SJCRH30 (cell line): ENCODE measurements at regions not wholly inside any gene's neighbourhood (a gene's known extent, or its start where the extent isn't known, plus 50 kb on each side); places are given as distances from the start of the nearest gene placed in this dataset.

Experiments used
- DNase-seq, 2 experiments: peaks; one replicate each; pipeline ENCODE4 v3.0.0-alpha.2; 2015 to 2020
- H3K27ac ChIP-seq: fragments of 250-450 bp; sonication (Bioruptor Pico); 2 replicates; pipeline ENCODE4 v1.5.1; 2020; ENCODE audit warnings: mild to moderate bottlenecking, moderate library complexity
- H3K27me3 ChIP-seq: fragments of 250-450 bp; sonication (Bioruptor Pico); 2 replicates; pipeline ENCODE4 v1.5.1; 2020; ENCODE audit warnings: mild to moderate bottlenecking, moderate library complexity
- H3K36me3 ChIP-seq: fragments of 250-450 bp; sonication (Bioruptor Pico); 2 replicates; pipeline ENCODE4 v1.5.1; 2020; ENCODE audit warnings: mild to moderate bottlenecking, moderate library complexity
- H3K4me1 ChIP-seq: fragments of 250-450 bp; sonication (Bioruptor Pico); 2 replicates; pipeline ENCODE4 v1.5.1; 2020; ENCODE audit warnings: mild to moderate bottlenecking, moderate library complexity
- H3K4me3 ChIP-seq: fragments of 250-450 bp; sonication (Bioruptor Pico); 2 replicates; pipeline ENCODE4 v1.5.1; 2020; ENCODE audit warnings: mild to moderate bottlenecking, moderate library complexity
- H3K9me3 ChIP-seq: fragments of 250-450 bp; sonication (Bioruptor Pico); replicated peaks from 2 replicates; pipeline ENCODE4 v1.5.1; 2020; ENCODE audit warnings: mild to moderate bottlenecking, moderate library complexity

DNA sequence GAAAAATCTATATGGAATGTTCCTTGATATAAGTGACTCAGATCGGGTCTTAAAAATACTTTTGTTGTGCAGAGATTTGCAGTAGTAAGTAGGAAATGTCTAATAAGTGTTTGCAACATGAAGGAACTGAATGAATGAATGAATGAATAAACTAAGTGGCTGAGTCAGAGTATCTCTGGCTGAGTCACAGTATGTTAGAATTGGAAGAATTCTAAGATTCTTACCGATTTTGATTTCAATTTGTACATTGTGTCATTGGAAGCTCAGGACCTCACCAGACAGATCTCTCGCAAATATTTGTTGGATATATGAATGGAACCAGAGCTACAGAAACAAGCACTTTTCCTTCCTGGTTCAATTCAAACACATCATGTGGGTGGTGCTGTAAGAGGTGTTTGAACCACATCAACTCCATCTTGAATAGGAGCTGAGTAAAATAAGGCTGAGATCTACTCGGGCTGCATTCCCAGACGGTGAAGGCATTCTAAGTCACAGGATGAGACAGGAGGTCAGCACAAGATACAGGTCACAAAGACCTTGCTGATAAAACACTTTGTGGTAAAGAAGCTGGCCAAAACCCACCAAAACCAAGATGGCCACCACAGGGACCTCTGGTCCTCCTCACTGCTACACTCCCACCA lies 123.9 kb upstream of the FOXN3 start:
- Histone ChIP-seq H3K4me1 (no peaks in the 10 kb centered on the region), H3K9me3 (no peaks in the 10 kb centered on the region), H3K27me3 (no peaks in the 10 kb centered on the region), H3K4me3 (no peak overlapping the region), H3K36me3 (no peaks in the 10 kb centered on the region), H3K27ac (no peak overlapping the region)
- no peak for DNase-seq

DNA sequence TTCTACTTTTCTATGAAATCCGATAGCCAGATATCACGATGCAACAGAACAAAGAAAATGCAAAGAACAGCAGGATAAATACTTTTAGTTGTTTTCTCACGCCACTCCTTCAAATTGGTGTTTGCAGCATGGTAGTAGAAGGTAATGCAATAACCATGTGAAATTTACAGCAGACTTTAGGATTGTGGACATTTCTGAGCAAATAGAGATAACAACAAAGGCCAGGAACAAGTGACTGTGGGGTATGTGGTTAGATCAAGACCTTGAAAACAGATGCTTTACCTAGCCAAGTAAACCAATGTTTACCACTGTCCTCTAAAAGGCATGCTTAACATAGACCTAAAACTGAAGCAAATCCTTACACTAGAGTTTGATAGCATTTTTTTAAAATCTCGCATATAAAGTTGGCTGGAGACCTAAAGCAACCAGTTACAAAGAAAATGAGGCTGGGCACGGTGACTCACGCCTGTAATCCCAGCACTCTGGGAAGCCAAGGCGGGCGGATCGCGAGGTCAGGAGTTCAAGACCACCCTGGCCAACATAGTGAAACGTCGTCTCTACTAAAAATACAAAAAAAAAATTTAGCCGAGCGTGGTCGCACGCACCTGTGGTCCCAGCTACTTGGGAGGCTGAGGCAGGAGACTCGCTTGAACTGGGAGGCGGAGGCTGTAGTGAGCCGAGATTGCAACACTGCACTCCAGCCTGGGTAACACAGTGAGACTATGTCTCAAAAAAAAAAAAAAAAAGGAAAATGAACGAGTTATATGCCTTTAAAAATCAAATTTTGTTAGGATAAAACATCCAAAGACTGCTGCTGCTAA lies 123.2 kb upstream of the FOXN3 start:
- H3K27me3 ChIP-seq: no peaks in the 10 kb centered on the region
- H3K27ac ChIP-seq: no peak overlapping the region
- H3K36me3 ChIP-seq: no peaks in the 10 kb centered on the region
- H3K9me3 ChIP-seq: no peaks in the 10 kb centered on the region
- DNase-seq: no peak
- H3K4me3 ChIP-seq: no peak overlapping the region
- no peaks in the 10 kb centered on the region for H3K4me1 ChIP-seq

DNA sequence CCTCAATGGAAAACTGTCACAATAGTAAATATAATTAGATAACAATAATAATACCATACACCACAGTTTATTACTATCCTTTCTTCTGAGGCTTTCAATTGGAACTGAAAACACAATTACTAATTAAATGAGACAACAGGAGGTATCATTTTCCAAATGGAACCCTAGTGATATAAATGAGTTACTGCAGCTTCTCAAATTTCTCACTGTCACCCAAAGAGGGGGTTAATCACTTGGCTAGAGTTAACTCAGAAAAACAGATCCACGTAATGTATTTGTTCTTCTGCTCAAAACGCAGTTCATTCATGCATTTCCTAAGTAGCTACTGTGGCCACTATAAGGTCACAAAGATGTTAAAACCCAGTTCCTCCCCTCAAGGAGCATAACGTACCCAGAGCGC lies 120.9 kb upstream of the FOXN3 start:
- no peaks in the 10 kb centered on the region for H3K9me3 ChIP-seq
- H3K27ac ChIP-seq: no peak overlapping the region
- no peak overlapping the region for H3K4me3 ChIP-seq
- no peaks in the 10 kb centered on the region for H3K4me1 ChIP-seq
- DNase-seq: no peak
- no peaks in the 10 kb centered on the region for H3K27me3 ChIP-seq
- H3K36me3 ChIP-seq: no peaks in the 10 kb centered on the region

DNA sequence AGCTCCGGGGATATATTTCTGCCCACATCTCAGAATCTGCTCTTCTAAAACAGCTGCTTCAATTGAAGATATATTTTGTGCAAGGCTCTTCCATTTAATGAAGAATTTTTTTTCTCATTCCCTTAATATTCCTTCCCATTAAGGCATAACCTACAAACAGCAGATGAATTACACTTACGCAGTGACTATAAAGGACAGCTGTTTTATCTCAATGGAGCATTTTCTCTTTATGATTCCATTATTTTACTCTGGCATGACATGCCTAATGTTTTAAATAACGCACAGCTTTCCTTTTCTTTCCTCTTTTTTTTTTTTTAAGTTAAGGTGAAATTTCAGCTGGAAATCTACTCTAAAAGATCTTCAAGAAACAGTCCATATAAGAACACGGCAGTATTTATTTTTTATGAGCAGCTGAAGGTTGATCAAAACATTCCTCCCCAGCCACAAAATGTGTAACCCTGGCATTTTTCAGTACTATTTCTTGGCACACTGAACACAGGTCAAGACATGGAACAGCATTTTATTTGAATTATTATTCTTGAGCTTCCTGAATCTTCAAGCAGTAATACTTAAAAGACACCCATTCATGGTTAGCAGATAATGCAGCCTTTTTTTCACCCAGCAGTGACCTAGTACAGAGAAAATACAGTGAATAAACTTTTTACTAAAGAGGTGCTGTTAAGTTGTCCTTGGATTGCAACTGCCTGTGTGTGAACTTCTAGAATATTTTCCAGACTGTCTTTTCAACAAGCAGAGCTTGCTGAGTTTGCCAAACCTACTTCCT lies 118.1 kb upstream of the FOXN3 start:
- no peak for DNase-seq
- H3K4me1 ChIP-seq: no peaks in the 10 kb centered on the region
- no peak overlapping the region for H3K4me3 ChIP-seq
- no peaks in the 10 kb centered on the region for H3K36me3 ChIP-seq
- no peaks in the 10 kb centered on the region for H3K9me3 ChIP-seq
- no peak overlapping the region for H3K27ac ChIP-seq
- no peaks in the 10 kb centered on the region for H3K27me3 ChIP-seq

DNA sequence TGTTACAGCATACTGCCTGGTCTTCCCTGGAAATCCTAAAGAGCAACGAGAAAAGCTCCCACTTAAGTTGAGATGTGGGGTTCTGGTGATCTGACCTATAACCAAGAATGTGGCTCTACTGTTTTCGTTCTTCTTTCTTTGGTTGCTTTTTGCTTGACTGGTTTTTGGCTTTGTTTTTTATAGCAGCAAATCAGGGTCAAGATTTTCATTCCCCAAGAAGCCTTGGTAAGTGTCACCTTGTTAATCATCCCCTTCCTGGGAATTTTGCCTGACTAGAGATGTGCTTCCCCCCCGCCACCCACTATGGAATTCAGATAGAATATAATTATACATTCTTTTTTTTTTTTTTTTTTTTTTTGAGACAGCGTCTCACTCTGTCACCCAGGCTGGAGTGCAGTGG lies 116.7 kb upstream of the FOXN3 start:
- no peaks in the 10 kb centered on the region for H3K4me1 ChIP-seq
- H3K27ac ChIP-seq: no peak overlapping the region
- H3K4me3 ChIP-seq: no peak overlapping the region
- no peaks in the 10 kb centered on the region for H3K9me3 ChIP-seq
- no peaks in the 10 kb centered on the region for H3K36me3 ChIP-seq
- H3K27me3 ChIP-seq: no peaks in the 10 kb centered on the region
- DNase-seq: no peak

DNA sequence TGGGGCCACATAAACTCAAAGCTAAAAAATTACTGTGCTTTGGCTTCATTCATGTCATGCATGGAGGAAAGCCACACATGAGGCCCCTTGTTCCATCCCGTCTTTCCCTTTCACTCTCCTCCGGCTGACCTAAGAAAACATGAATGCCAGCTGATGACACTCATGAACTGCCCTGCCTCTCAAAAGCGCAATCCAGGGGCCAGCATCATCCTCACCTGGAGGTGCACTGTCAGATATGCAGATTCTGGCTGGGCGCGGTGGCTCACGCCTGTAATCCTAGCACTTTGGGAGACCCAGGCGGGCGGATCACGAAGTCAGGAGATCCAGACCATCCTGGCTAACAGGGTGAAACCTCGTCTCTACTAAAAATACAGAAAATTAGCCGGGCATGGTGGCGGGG lies 116.1 kb upstream of the FOXN3 start:
- no peaks in the 10 kb centered on the region for H3K36me3 ChIP-seq
- no peak overlapping the region for H3K27ac ChIP-seq
- H3K4me1 ChIP-seq: no peaks in the 10 kb centered on the region
- no peak for DNase-seq
- H3K9me3 ChIP-seq: no peaks in the 10 kb centered on the region
- no peak overlapping the region for H3K4me3 ChIP-seq
- no peaks in the 10 kb centered on the region for H3K27me3 ChIP-seq

DNA sequence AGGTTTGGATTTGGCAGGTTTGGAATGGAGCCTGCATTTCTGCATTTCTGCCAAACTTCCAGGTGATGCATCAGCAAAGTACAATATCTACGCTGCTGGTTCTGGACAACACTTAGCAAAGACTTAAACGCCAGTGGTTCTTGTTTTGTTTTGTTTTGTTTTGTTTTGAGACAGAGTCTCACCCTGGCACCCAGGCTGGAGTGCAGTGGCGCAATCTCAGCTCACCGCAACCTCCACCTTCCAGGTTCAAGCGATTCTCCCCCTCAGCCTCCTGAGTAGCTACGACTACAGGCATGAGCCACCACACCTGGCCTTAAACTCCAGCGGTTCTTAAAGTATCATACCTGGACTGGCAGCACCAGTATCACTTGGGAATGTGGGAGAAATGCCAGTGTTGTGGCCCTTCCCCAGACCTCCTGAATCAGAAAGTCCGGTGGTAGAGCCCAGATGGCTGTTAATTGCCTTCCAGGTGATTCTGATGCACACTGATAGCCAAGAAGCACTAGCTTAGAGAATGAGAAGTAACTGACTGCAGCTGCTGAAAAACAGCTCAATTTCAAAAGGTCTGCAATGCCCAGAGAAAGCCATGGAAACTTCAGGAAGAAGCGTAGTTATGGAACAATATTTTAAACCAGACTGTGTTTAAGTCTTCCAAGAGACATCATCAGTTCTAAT lies 114.8 kb upstream of the FOXN3 start:
- Histone ChIP-seq H3K27ac (no peak overlapping the region), H3K36me3 (no peaks in the 10 kb centered on the region)

DNA sequence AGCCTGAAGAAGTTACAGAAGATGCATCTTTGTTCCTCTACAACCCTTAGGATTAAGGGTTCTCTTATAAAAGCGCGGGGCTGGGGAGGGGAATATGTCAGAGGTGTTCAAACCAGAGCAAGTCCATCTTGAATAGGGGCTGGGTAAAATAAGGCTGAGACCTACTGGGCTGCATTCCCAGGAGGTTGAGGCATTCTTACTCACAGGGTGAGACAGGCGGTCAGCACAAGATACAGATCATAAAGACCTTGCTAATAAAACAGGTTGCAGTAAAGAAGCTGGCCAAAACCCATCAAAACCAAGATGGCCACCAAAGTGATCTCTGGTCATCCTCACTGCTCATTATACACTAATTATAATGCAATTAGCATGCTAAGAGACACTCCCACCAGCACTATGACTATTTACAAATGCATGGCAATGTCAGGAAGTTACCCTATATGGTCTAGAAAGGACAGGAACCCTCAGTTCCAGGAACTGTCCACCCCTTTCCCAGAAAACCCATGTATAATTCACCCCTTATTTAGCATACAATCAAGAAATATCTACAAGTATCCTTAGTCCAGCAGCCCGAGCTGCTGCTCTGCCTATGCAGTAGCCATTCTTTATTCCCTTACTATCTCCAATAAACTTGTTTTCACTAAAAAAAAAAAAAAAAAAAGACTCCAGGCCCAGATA lies 108.1 kb upstream of the FOXN3 start:
- Histone ChIP-seq H3K27me3 (no peaks in the 10 kb centered on the region), H3K4me1 (no peaks in the 10 kb centered on the region), H3K9me3 (0 out of 2 replicates have a peak, but pooled peaks cover 2% of the 10 kb centered on the region), H3K36me3 (no peaks in the 10 kb centered on the region; the same call in 1 of the 2 replicates), H3K4me3 (no peak overlapping the region), H3K27ac (no peak overlapping the region)
- no peak for DNase-seq

More for the DNA sequence above, 114.8 kb upstream of the FOXN3 start:
- DNase-seq: no peak
- no peak overlapping the region for H3K4me3 ChIP-seq
- H3K9me3 ChIP-seq: no peaks in the 10 kb centered on the region
- H3K4me1 ChIP-seq: no peaks in the 10 kb centered on the region
- no peaks in the 10 kb centered on the region for H3K27me3 ChIP-seq

DNA sequence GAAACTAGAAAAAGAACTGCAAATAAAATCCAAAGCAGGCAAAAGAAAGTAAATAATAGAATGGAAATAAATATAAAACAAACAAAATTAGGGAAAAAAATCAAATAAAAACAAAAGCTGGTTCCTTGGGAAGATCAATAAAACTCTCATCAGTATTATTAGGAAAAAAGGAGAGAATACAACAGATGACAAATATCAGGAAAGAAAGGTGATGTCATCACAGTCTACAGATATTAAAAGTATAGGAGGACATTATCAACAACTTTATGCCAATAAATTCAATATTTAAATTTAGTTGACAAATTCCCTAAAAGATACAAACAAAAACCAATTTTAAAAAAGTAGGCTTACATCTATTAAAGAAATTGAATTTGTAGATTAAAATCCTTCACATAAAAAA lies 107.4 kb upstream of the FOXN3 start:
- H3K4me1 ChIP-seq: no peaks in the 10 kb centered on the region
- no peak overlapping the region for H3K4me3 ChIP-seq
- no peaks in the 10 kb centered on the region; the same call in 1 of the 2 replicates for H3K36me3 ChIP-seq
- no peak overlapping the region for H3K27ac ChIP-seq
- 0 out of 2 replicates have a peak, but pooled peaks cover 2% of the 10 kb centered on the region for H3K9me3 ChIP-seq
- DNase-seq: no peak
- no peaks in the 10 kb centered on the region for H3K27me3 ChIP-seq

DNA sequence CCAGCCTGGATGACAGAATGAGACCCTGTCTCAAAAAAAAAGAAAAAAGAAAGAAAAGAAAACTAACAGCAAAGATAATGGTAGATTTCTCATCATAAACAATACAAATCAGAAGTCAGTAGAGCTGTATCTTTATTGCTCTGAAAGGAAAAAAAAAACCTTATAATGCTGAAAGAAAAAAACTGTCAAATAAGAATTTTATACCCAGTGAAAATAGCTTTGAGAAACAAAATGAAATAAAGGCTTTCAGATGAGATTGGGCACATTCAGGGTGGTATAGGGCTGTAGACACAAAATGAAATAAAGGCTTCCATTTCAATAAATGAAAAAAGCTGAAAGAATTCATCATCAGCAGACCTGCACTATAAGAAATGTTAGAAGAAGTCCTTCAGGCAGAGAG lies 105.0 kb upstream of the FOXN3 start:
- Histone ChIP-seq H3K27ac (no peak overlapping the region), H3K27me3 (no peaks in the 10 kb centered on the region), H3K4me1 (no peaks in the 10 kb centered on the region), H3K36me3 (no peaks in the 10 kb centered on the region; the same call in 1 of the 2 replicates), H3K9me3 (0 out of 2 replicates have a peak, but pooled peaks cover 2% of the 10 kb centered on the region), H3K4me3 (no peak overlapping the region)
- DNase-seq: no peak

DNA sequence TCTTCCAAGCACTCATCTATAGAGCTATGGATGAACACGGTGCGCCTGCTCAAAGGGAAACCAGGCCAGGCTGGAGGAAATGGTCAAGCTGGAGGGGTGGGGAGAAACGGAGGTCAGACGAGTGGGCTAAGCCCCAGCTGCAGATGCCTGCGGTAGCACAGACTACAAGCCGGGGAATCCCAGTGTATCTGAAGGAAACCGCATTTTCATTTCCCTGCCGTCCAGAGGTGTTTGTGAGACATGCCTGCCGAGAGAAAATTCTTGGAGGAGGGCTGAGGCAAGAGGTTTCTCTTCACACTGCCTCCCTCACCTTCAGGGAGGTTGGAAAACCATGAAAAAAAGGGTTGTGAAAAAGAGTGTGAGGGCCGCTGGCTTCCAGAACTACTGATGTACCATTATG lies 102.0 kb upstream of the FOXN3 start:
- Histone ChIP-seq H3K4me1 (no peaks in the 10 kb centered on the region), H3K4me3 (no peak overlapping the region), H3K27ac (no peak overlapping the region), H3K27me3 (no peaks in the 10 kb centered on the region), H3K9me3 (0 out of 2 replicates have a peak, but pooled peaks cover 2% of the 10 kb centered on the region), H3K36me3 (peaks cover 3% of the 10 kb centered on the region; the same call in 1 of the 2 replicates)
- no peak for DNase-seq

DNA sequence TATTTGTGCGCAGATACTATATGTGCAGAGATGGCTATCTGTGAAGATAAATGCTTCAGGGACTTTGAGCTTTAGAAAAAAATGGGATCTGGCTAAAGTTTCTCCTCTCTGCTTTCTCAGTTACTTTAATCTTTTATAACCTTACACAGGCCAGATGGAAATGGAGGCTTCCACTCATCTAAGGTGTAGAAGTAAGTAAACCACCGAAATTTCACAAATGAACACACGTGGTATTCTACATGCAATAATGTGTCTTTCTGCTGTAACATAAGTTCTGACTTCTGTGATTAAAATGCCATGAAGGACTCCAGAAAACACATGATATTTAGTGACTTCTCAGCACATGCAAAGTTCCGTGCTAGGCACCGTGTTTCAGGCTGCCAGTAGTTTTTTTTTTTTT lies 99.1 kb upstream of the FOXN3 start:
- H3K36me3 ChIP-seq: peaks cover 3% of the 10 kb centered on the region; the same call in 1 of the 2 replicates

DNA sequence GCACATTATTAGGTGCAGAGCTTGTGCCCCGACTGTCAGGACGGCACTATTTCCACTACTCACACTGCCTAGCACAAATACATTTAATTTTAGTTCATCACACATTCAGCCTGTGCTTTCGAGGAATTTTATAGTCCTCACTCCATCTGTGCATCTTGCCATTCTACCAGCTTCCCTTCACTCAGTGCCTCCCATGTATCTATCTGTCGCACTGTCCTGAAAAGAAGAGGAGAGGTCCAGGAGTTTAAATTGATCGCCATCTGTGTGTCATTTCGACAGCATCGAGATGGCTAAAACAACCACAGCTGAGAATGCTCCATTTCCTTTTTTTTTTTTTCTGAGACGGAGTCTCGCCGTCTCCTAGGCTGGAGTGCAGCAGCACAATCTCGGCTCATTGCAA lies 97.6 kb upstream of the FOXN3 start:
- Histone ChIP-seq H3K4me1 (no peaks in the 10 kb centered on the region; the same call in 1 of the 2 replicates), H3K27me3 (no peaks in the 10 kb centered on the region), H3K4me3 (no peak overlapping the region), H3K9me3 (no peaks in the 10 kb centered on the region), H3K27ac (no peak overlapping the region), H3K36me3 (peaks cover 3% of the 10 kb centered on the region; the same call in 1 of the 2 replicates)
- no peak for DNase-seq

More for the DNA sequence above, 99.1 kb upstream of the FOXN3 start:
- Histone ChIP-seq H3K4me1 (no peaks in the 10 kb centered on the region), H3K27me3 (no peaks in the 10 kb centered on the region), H3K27ac (no peak overlapping the region), H3K9me3 (no peaks in the 10 kb centered on the region), H3K4me3 (no peak overlapping the region)
- no peak for DNase-seq

DNA sequence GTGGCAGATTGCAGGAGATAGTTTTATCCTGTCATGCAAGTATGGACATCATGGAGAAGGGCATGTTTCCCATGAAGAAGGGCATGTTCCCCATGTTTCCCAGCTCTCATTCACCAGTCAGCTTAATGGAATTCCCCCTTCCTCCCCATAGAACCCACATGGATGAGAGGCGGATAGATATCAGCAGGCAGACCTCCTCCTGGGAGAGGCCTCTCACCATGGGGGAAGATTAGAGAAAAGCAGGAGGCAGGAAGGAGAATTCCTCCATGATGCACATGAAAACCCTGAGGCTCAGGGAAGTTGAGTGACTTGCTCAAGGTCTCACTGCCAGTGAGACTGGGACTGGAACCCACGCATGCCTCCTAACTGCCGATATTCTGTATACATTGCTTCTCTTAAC lies 92.9 kb upstream of the FOXN3 start:
- Histone ChIP-seq H3K4me3 (no peak overlapping the region), H3K27ac (no peak overlapping the region), H3K27me3 (no peaks in the 10 kb centered on the region), H3K4me1 (peaks cover 18% of the 10 kb centered on the region), H3K36me3 (no peaks in the 10 kb centered on the region; the same call in 1 of the 2 replicates), H3K9me3 (no peaks in the 10 kb centered on the region)
- no peak for DNase-seq
